ENCODE measurements at regions not wholly inside any gene's neighbourhood (a gene's known extent, or its start where the extent isn't known, plus 50 kb on each side); places are given as distances from the start of the nearest gene placed in this dataset.

DNA sequence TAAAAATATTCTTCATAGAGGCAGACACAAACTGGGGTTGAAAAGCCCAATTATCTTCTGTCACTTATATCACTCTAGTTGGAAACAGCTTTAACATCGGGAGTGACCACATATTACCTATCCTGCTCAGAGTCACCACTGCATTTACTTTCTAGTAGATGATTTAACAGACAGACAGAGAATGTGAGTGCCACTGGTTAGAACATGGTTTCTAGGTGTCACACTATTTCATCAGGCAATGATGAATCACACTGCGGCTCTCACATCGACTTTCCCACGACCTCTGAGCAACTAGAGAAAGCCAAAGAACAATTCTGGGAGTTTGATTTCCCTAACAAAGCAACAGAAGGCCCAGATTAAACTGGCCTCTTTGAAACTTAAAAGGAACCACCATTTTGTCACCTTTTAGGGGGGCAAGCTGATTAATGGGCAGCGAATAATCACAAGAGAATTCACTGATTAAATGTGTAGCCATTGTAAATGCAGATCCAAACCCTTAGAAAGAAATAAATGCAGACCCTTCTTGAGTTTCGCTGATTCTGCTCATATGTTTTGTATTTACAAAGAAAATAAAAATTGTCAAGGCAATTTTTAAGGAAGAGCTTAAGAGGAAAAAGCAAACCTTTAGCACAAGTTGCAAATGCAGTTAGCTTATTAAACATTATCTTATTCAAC, 112.6 kb upstream of the KBTBD8 start (continued):
- TF ChIP-seq, protein P1, sequence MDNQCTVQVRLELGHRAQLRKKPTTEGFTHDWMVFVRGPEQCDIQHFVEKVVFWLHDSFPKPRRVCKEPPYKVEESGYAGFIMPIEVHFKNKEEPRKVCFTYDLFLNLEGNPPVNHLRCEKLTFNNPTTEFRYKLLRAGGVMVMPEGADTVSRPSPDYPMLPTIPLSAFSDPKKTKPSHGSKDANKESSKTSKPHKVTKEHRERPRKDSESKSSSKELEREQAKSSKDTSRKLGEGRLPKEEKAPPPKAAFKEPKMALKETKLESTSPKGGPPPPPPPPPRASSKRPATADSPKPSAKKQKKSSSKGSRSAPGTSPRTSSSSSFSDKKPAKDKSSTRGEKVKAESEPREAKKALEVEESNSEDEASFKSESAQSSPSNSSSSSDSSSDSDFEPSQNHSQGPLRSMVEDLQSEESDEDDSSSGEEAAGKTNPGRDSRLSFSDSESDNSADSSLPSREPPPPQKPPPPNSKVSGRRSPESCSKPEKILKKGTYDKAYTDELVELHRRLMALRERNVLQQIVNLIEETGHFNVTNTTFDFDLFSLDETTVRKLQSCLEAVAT (IDR thresholded peaks at IDR 0.05) = no peak
- TF ChIP-seq ZNF263 (CRISPR knock-in tag; IDR thresholded peaks at IDR 0.05; ENCODE audit: borderline replicate concordance) = no peak
- no peak for TF ChIP-seq ZNF3 (CRISPR knock-in tag; IDR thresholded peaks at IDR 0.05)
- TF ChIP-seq PHF21A (IDR thresholded peaks at IDR 0.05; ENCODE audit: borderline replicate concordance, low read depth) = no peak
- TF ChIP-seq ZNF717 (CRISPR knock-in tag; IDR thresholded peaks at IDR 0.05) = no peak
- TF ChIP-seq, protein P2, sequence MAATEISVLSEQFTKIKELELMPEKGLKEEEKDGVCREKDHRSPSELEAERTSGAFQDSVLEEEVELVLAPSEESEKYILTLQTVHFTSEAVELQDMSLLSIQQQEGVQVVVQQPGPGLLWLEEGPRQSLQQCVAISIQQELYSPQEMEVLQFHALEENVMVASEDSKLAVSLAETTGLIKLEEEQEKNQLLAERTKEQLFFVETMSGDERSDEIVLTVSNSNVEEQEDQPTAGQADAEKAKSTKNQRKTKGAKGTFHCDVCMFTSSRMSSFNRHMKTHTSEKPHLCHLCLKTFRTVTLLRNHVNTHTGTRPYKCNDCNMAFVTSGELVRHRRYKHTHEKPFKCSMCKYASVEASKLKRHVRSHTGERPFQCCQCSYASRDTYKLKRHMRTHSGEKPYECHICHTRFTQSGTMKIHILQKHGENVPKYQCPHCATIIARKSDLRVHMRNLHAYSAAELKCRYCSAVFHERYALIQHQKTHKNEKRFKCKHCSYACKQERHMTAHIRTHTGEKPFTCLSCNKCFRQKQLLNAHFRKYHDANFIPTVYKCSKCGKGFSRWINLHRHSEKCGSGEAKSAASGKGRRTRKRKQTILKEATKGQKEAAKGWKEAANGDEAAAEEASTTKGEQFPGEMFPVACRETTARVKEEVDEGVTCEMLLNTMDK (IDR thresholded peaks at IDR 0.05; ENCODE audit: borderline replicate concordance, insufficient read depth, low read depth, low read length, poor library complexity, severe bottlenecking) = no peak
- TF ChIP-seq POLR2AphosphoS5 (IDR thresholded peaks at IDR 0.05; ENCODE audit: control insufficient read depth, insufficient read depth, low read depth, low read length) = no peak
- TF ChIP-seq, protein P3, sequence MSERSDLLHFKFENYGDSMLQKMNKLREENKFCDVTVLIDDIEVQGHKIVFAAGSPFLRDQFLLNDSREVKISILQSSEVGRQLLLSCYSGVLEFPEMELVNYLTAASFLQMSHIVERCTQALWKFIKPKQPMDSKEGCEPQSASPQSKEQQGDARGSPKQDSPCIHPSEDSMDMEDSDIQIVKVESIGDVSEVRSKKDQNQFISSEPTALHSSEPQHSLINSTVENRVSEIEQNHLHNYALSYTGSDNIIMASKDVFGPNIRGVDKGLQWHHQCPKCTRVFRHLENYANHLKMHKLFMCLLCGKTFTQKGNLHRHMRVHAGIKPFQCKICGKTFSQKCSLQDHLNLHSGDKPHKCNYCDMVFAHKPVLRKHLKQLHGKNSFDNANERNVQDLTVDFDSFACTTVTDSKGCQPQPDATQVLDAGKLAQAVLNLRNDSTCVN (CRISPR knock-in tag; IDR thresholded peaks at IDR 0.05) = no peak
- TF ChIP-seq ETV1 (tag; conservative IDR thresholded peaks at IDR 0.05; ENCODE audit: low read depth) = no peak
- peak; percentile 62; the same call in 1 of the 2 replicates for TF ChIP-seq EP300 (IDR thresholded peaks at IDR 0.05; ENCODE audit: low read length)
- TF ChIP-seq ZEB2 (IDR thresholded peaks at IDR 0.05) = no peak
- TF ChIP-seq, protein P4, sequence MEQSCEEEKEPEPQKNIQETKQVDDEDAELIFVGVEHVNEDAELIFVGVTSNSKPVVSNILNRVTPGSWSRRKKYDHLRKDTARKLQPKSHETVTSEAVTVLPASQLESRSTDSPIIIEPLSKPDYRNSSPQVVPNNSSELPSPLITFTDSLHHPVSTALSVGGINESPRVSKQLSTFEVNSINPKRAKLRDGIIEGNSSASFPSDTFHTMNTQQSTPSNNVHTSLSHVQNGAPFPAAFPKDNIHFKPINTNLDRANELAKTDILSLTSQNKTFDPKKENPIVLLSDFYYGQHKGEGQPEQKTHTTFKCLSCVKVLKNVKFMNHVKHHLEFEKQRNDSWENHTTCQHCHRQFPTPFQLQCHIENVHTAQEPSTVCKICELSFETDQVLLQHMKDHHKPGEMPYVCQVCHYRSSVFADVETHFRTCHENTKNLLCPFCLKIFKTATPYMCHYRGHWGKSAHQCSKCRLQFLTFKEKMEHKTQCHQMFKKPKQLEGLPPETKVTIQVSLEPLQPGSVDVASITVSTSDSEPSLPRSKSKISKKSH (CRISPR knock-in tag; IDR thresholded peaks at IDR 0.05) = no peak
- no peak for TF ChIP-seq ETV5 (CRISPR knock-in tag; IDR thresholded peaks at IDR 0.05; ENCODE audit: low read depth)
- TF ChIP-seq, protein P5, sequence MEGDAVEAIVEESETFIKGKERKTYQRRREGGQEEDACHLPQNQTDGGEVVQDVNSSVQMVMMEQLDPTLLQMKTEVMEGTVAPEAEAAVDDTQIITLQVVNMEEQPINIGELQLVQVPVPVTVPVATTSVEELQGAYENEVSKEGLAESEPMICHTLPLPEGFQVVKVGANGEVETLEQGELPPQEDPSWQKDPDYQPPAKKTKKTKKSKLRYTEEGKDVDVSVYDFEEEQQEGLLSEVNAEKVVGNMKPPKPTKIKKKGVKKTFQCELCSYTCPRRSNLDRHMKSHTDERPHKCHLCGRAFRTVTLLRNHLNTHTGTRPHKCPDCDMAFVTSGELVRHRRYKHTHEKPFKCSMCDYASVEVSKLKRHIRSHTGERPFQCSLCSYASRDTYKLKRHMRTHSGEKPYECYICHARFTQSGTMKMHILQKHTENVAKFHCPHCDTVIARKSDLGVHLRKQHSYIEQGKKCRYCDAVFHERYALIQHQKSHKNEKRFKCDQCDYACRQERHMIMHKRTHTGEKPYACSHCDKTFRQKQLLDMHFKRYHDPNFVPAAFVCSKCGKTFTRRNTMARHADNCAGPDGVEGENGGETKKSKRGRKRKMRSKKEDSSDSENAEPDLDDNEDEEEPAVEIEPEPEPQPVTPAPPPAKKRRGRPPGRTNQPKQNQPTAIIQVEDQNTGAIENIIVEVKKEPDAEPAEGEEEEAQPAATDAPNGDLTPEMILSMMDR (IDR thresholded peaks at IDR 0.05 in 2 of 3, conservative IDR thresholded peaks at IDR 0.05 in 1 of 3; ENCODE audit: insufficient read depth in 2 of 3, low read depth in 1 of 3, low read length in 3 of 3) = no peak
- TF ChIP-seq, protein P6, sequence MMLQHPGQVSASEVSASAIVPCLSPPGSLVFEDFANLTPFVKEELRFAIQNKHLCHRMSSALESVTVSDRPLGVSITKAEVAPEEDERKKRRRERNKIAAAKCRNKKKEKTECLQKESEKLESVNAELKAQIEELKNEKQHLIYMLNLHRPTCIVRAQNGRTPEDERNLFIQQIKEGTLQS (IDR thresholded peaks at IDR 0.05) = peak; percentile 83
- TF ChIP-seq, protein P6 (CRISPR knock-in tag; conservative IDR thresholded peaks at IDR 0.05) = no peak
- no peak for TF ChIP-seq POLR2AphosphoS2 (IDR thresholded peaks at IDR 0.05; ENCODE audit: low read length)
- TF ChIP-seq MEIS2 (IDR thresholded peaks at IDR 0.05; ENCODE audit: partially characterized antibody) = peak; percentile 66
- TF ChIP-seq FOXK1 (CRISPR knock-in tag; IDR thresholded peaks at IDR 0.05; ENCODE audit: borderline replicate concordance) = no peak
- TF ChIP-seq SMARCA5 (IDR thresholded peaks at IDR 0.05) = no peak
